GM19467 (cell line): ENCODE measurements at regions not wholly inside any gene's neighbourhood (a gene's known extent, or its start where the extent isn't known, plus 50 kb on each side); places are given as distances from the start of the nearest gene placed in this dataset.

Experiments
- ATAC-seq: cut with Tn5 transposase; IDR thresholded peaks from one replicate; pipeline ENCODE4 v1.9.1; 2021; ENCODE audit warnings: mild to moderate bottlenecking, moderate library complexity; ENCODE audit not compliant: unreplicated experiment

- no peak for ATAC-seq
These were observed 522.9 kb upstream of the SLIT2 start for GRCh38 chr4:19728773-19729172.

GRCh38 chr4:19727141-19727540, 524.6 kb upstream of the SLIT2 start:
- no peak for ATAC-seq

- no peak for ATAC-seq
These were observed 526.6 kb upstream of the SLIT2 start for GRCh38 chr4:19725130-19725529.

- ATAC-seq: no peak
These were observed 529.3 kb upstream of the SLIT2 start for GRCh38 chr4:19722404-19722803.

GRCh38 chr4:19721587-19721986, 530.1 kb upstream of the SLIT2 start:
- ATAC-seq: no peak

- ATAC-seq: no peak
These were observed 531.1 kb upstream of the SLIT2 start for GRCh38 chr4:19720610-19721009.

GRCh38 chr4:19720190-19720589, 531.5 kb upstream of the SLIT2 start:
- ATAC-seq: no peak

GRCh38 chr4:19711871-19712270, 539.8 kb upstream of the SLIT2 start:
- ATAC-seq: no peak

GRCh38 chr4:19707876-19708275, 543.8 kb upstream of the SLIT2 start:
- no peak for ATAC-seq

- no peak for ATAC-seq
These were observed 548.3 kb upstream of the SLIT2 start for GRCh38 chr4:19703391-19703790.

- ATAC-seq: no peak
These were observed 550.7 kb upstream of the SLIT2 start for GRCh38 chr4:19700992-19701391.

- ATAC-seq: no peak
These were observed 552.7 kb upstream of the SLIT2 start for GRCh38 chr4:19698961-19699360.

- no peak for ATAC-seq
These were observed 556.9 kb upstream of the SLIT2 start for GRCh38 chr4:19694812-19695211.

- ATAC-seq: no peak
These were observed 557.7 kb upstream of the SLIT2 start for GRCh38 chr4:19693936-19694570.

- ATAC-seq: no peak
These were observed 562.2 kb upstream of the SLIT2 start for GRCh38 chr4:19689511-19689910.

GRCh38 chr4:19686456-19686855, 565.2 kb upstream of the SLIT2 start:
- no peak for ATAC-seq

GRCh38 chr4:19684084-19684483, 567.6 kb upstream of the SLIT2 start:
- no peak for ATAC-seq

- ATAC-seq: no peak
These were observed 568.3 kb upstream of the SLIT2 start for GRCh38 chr4:19683426-19683825.

GRCh38 chr4:19677211-19677610, 574.5 kb upstream of the SLIT2 start:
- no peak for ATAC-seq

GRCh38 chr4:19675172-19675811, 576.4 kb upstream of the SLIT2 start:
- no peak for ATAC-seq

- no peak for ATAC-seq
These were observed 592.6 kb upstream of the SLIT2 start for GRCh38 chr4:19659101-19659500.

- ATAC-seq: no peak
These were observed 593.8 kb upstream of the SLIT2 start for GRCh38 chr4:19657856-19658255.

- ATAC-seq: no peak
These were observed 596.0 kb upstream of the SLIT2 start for GRCh38 chr4:19655666-19656065.
